ELR (cell line): ENCODE measurements at regions not wholly inside any gene's neighbourhood (a gene's known extent, or its start where the extent isn't known, plus 50 kb on each side); places are given as distances from the start of the nearest gene placed in this dataset.

Experiments
- DNase-seq: peaks from one replicate; pipeline ENCODE4 v3.0.0-alpha.2; 2015; ENCODE audit warnings: low read depth

GRCh38 chr3:127483902-127484591, 106.5 kb downstream of the TPRA1 start:
- no peak for DNase-seq

GRCh38 chr3:127483005-127483641, 107.4 kb downstream of the TPRA1 start:
- no peak for DNase-seq

- DNase-seq = no peak
Measured at GRCh38 chr3:127482216-127483004, 108.1 kb downstream of the TPRA1 start.

GRCh38 chr3:127480196-127480954, 110.2 kb downstream of the TPRA1 start:
- DNase-seq = no peak

GRCh38 chr3:127479449-127479848, 111.1 kb downstream of the TPRA1 start:
- DNase-seq = no peak

- DNase-seq = no peak
Measured at GRCh38 chr3:127478922-127479321, 111.6 kb downstream of the TPRA1 start.

- DNase-seq = no peak
Measured at GRCh38 chr3:127477396-127477795, 113.1 kb downstream of the TPRA1 start.

GRCh38 chr3:127476936-127477335, 113.6 kb downstream of the TPRA1 start:
- no peak for DNase-seq

- DNase-seq = no peak
Measured at GRCh38 chr3:127475975-127476705, 114.4 kb downstream of the TPRA1 start.

- DNase-seq = no peak
Measured at GRCh38 chr3:127475391-127475790, 115.1 kb downstream of the TPRA1 start.

GRCh38 chr3:127473244-127474024, 117.1 kb downstream of the TPRA1 start:
- no peak for DNase-seq

- DNase-seq = no peak
Measured at GRCh38 chr3:127472506-127472905, 118.0 kb downstream of the TPRA1 start.

GRCh38 chr3:127471142-127471541, 119.4 kb downstream of the TPRA1 start:
- DNase-seq = no peak

GRCh38 chr3:127469760-127470159, 120.8 kb downstream of the TPRA1 start:
- DNase-seq = no peak

- DNase-seq = no peak
Measured at GRCh38 chr3:127467391-127467790, 123.1 kb downstream of the TPRA1 start.

GRCh38 chr3:127464642-127465041, 125.9 kb downstream of the TPRA1 start:
- DNase-seq = no peak

GRCh38 chr3:127462111-127462655, 128.3 kb downstream of the TPRA1 start:
- DNase-seq = no peak

- DNase-seq = no peak
Measured at GRCh38 chr3:127461286-127461910, 129.1 kb downstream of the TPRA1 start.

- DNase-seq = no peak
Measured at GRCh38 chr3:127459891-127460290, 130.6 kb downstream of the TPRA1 start.
